ENCODE measurements at regions not wholly inside any gene's neighbourhood (a gene's known extent, or its start where the extent isn't known, plus 50 kb on each side); places are given as distances from the start of the nearest gene placed in this dataset.

GRCh38 chr1:87705233-87705632 is 376.6 kb downstream of the LMO4 start:
- POLR2A ChIA-PET: no interaction called here
- ATAC-seq: no peak
- CTCF ChIA-PET: no interaction called here
- no peak for DNase-seq
- Mint-ChIP-seq H3K36me3 (ENCODE audit: low read depth) (no peaks in the 10 kb centered on the region), H3K4me3 (no peak overlapping the region), H3K27ac (no peak overlapping the region), H3K4me1 (ENCODE audit: low read depth) (no peaks in the 10 kb centered on the region), H3K9me3 (peaks cover 5% of the 10 kb centered on the region), H3K27me3 (peaks cover 3% of the 10 kb centered on the region)
- intact Hi-C loops (cut with micrococcal nuclease): no loop called here
- TF ChIP-seq CTCF (IDR thresholded peaks at IDR 0.05): no peak

- Mint-ChIP-seq H3K4me1 (ENCODE audit: low read depth) (no peaks in the 10 kb centered on the region), H3K36me3 (ENCODE audit: low read depth) (no peaks in the 10 kb centered on the region), H3K27me3 (peaks cover 3% of the 10 kb centered on the region), H3K27ac (no peak overlapping the region), H3K4me3 (no peak overlapping the region), H3K9me3 (peaks cover 3% of the 10 kb centered on the region)
- ChIA-PET CTCF (no interaction called here), POLR2A (no interaction called here)
- TF ChIP-seq CTCF (IDR thresholded peaks at IDR 0.05): no peak
- intact Hi-C loops (cut with micrococcal nuclease): no loop called here
- DNase-seq (no peak), ATAC-seq (no peak)
Measured at GRCh38 chr1:87706203-87706602, 377.5 kb downstream of the LMO4 start.

GRCh38 chr1:87706779-87707228 is 378.1 kb downstream of the LMO4 start:
- POLR2A ChIA-PET: no interaction called here
- Mint-ChIP-seq H3K9me3 (peaks cover 2% of the 10 kb centered on the region), H3K27me3 (peaks cover 3% of the 10 kb centered on the region), H3K27ac (no peak overlapping the region), H3K36me3 (ENCODE audit: low read depth) (no peaks in the 10 kb centered on the region), H3K4me3 (no peak overlapping the region), H3K4me1 (ENCODE audit: low read depth) (no peaks in the 10 kb centered on the region)
- CTCF ChIA-PET: no interaction called here
- ATAC-seq: no peak
- TF ChIP-seq CTCF (IDR thresholded peaks at IDR 0.05): no peak
- intact Hi-C loops (cut with micrococcal nuclease): no loop called here
- no peak for DNase-seq

GRCh38 chr1:87707411-87707810 is 378.7 kb downstream of the LMO4 start:
- Mint-ChIP-seq H3K4me3 (no peak overlapping the region), H3K4me1 (ENCODE audit: low read depth) (no peaks in the 10 kb centered on the region), H3K27me3 (peaks cover 3% of the 10 kb centered on the region), H3K36me3 (ENCODE audit: low read depth) (no peaks in the 10 kb centered on the region), H3K27ac (no peak overlapping the region), H3K9me3 (no peaks in the 10 kb centered on the region)
- DNase-seq (no peak), ATAC-seq (no peak)
- no peak for TF ChIP-seq CTCF (IDR thresholded peaks at IDR 0.05)
- CTCF ChIA-PET: no interaction called here
- POLR2A ChIA-PET: no interaction called here
- intact Hi-C loops (cut with micrococcal nuclease): no loop called here

- H3K27ac Mint-ChIP-seq: no peak overlapping the region
- H3K4me1 Mint-ChIP-seq (ENCODE audit: low read depth): no peaks in the 10 kb centered on the region
- no peaks in the 10 kb centered on the region for H3K36me3 Mint-ChIP-seq (ENCODE audit: low read depth)
- DNase-seq (no peak), ATAC-seq (no peak)
- ChIA-PET CTCF (no interaction called here), POLR2A (no interaction called here)
- no peaks in the 10 kb centered on the region for H3K9me3 Mint-ChIP-seq
- H3K27me3 Mint-ChIP-seq: peaks cover 3% of the 10 kb centered on the region
- intact Hi-C loops (cut with micrococcal nuclease): no loop called here
- no peak overlapping the region for H3K4me3 Mint-ChIP-seq
- TF ChIP-seq CTCF (IDR thresholded peaks at IDR 0.05): no peak
Measured at GRCh38 chr1:87712261-87713010, 383.8 kb downstream of the LMO4 start.

All from activated CD8-positive, alpha-beta T cell treated with anti-CD3 and anti-CD28 coated beads for 36 hours (primary cell).